Stomach (tissue), 8 donors: ENCODE measurements at regions not wholly inside any gene's neighbourhood (a gene's known extent, or its start where the extent isn't known, plus 50 kb on each side); places are given as distances from the start of the nearest gene placed in this dataset.

Experiments
- DNase-seq, 2 donors: peaks; one replicate each; pipeline versions ENCODE4 v3.0.0 to v3.0.0-alpha.2; 2013 to 2019
- H3K27ac ChIP-seq, 5 donors: fragments of 200-600 bp in 4 of 5; sonication (generic) in 4 of 5; one replicate each; pipeline ENCODE4 v1.5.1; 2013 to 2019; ENCODE audit warnings: mild to moderate bottlenecking in 1 of 5, moderate library complexity in 1 of 5
- H3K27me3 ChIP-seq, 3 donors: fragments of 200-600 bp; sonication (generic); one replicate each; pipeline ENCODE4 v1.5.1; 2017 to 2019; ENCODE audit warnings: mixed run types in 1 of 3
- H3K36me3 ChIP-seq, 4 donors: fragments of 200-600 bp; sonication (generic); 1 replicate in 3 of 4; 2 replicates in 1 of 4; pipeline ENCODE4 v1.5.1; 2016 to 2019
- H3K4me1 ChIP-seq, 4 donors: fragments of 200-600 bp; sonication (generic); one replicate each; pipeline ENCODE4 v1.5.1; 2016 to 2019
- H3K4me3 ChIP-seq, 4 donors: fragments of 200-600 bp; sonication (generic) in 3 of 4; one replicate each; pipeline ENCODE4 v1.5.1; 2016 to 2019; ENCODE audit warnings: mild to moderate bottlenecking in 1 of 4
- H3K9me3 ChIP-seq, 4 donors: fragments of 200-600 bp; sonication (generic); one replicate each; pipeline ENCODE4 v1.5.1; 2016 to 2019
- EP300 ChIP-seq: sonication (generic); formaldehyde crosslinking; IDR thresholded peaks from one replicate; pipeline ENCODE4 v1.6.1; 2017; ENCODE audit warnings: antibody characterized with exemption
- POLR2A ChIP-seq, 4 donors: fragments of 450-650 bp; IDR thresholded peaks; one replicate each; pipeline ENCODE4 v1.6.1; 2016; ENCODE audit warnings: antibody characterized with exemption in 4 of 4, control low read depth in 2 of 4, mild to moderate bottlenecking in 1 of 4, moderate library complexity in 1 of 4
- POLR2AphosphoS5 ChIP-seq, 3 donors: sonication (generic); formaldehyde crosslinking; IDR thresholded peaks; one replicate each; pipeline ENCODE4 v1.6.1; 2016; ENCODE audit warnings: antibody characterized with exemption in 3 of 3
- WGBS, 5 donors: extraction: QIAGEN DNeasy Blood & Tissue Kit in 3 of 5; methylation state at CpG; one replicate each; pipeline versions ENCODE4 v1.1.5 to v1.1.7; 2013 to 2018; 5-methylcytosine and 5-hydroxymethylcytosine counted together
- intact Hi-C: fragments of 100-400 bp; cut with DNase I; formaldehyde crosslinking; loops from one replicate; pipeline ENCODE4 v1.15.1; 2023; ENCODE audit warnings: low total_unique reads
- TF ChIP-seq, protein P1 (sequence below), 7 experiments: fragments of 450-650 bp in 4 of 7; fragments of 200-600 bp in 3 of 7; sonication (generic) in 3 of 7; IDR thresholded peaks; one replicate each; pipeline ENCODE4 v1.5.1; 2016 to 2019; ENCODE audit warnings: antibody characterized with exemption in 7 of 7, control low read depth in 2 of 7, mild to moderate bottlenecking in 1 of 7
- donor health status: healthy with polysubstance abuse.
- donor health status: Bipolar disorder and iron deficiency.
- donor health status: healthy.

DNA sequence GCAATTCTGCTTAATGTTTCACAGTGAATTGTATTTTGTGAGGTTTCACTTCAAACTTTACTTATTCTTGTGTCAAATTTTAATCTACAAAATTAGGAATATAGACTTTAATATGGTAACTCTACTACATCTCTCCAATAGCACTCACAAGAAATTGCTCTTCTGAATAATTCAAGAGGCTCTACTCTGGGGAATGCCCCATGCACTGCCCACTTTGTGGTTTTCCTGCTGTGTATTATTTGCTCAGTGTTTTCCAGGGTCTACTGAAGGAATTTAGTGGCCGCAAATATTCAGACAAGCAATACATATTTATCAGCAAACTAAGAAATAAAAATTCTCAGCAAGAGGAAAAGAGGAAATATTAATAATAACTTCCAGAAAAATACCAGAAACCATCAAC is 611.4 kb downstream of the TNS3 start:
- Histone ChIP-seq H3K36me3 (no peaks in the 10 kb centered on the region), H3K4me3 (no peak overlapping the region), H3K9me3 (peaks cover 0 to 13% (median 7%) of the 10 kb centered on the region in 4 donors), H3K27ac (no peak overlapping the region), H3K27me3 (no peaks in the 10 kb centered on the region), H3K4me1 (no peaks in the 10 kb centered on the region)
- DNase-seq: no peak
- TF ChIP-seq POLR2A (IDR thresholded peaks at IDR 0.05) (no peak), POLR2AphosphoS5 (IDR thresholded peaks at IDR 0.05) (no peak), EP300 (no peak)
- TF ChIP-seq, protein P1, sequence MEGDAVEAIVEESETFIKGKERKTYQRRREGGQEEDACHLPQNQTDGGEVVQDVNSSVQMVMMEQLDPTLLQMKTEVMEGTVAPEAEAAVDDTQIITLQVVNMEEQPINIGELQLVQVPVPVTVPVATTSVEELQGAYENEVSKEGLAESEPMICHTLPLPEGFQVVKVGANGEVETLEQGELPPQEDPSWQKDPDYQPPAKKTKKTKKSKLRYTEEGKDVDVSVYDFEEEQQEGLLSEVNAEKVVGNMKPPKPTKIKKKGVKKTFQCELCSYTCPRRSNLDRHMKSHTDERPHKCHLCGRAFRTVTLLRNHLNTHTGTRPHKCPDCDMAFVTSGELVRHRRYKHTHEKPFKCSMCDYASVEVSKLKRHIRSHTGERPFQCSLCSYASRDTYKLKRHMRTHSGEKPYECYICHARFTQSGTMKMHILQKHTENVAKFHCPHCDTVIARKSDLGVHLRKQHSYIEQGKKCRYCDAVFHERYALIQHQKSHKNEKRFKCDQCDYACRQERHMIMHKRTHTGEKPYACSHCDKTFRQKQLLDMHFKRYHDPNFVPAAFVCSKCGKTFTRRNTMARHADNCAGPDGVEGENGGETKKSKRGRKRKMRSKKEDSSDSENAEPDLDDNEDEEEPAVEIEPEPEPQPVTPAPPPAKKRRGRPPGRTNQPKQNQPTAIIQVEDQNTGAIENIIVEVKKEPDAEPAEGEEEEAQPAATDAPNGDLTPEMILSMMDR (IDR thresholded peaks at IDR 0.05): no peak
- intact Hi-C loops: no loop called here
- WGBS, 5 donors: 86 to 95% (median 89%) methylated on average over 1 of the region's 1 CpG

DNA sequence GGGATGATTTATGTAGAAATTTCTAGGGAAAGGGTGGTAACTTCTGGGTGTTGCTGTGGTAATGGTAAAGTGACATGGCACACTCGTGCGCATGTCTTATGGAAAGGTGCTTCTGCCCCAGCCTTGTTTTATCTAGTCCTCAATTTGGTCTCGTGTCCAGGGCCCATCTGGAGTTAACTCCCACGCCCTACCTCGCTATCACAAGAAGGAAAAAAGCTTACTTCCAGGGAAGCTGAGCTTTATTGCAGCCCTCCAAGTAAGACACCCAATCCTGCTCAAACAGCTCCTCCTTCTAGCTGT is 611.8 kb downstream of the TNS3 start:
- H3K4me3 ChIP-seq: no peak overlapping the region
- no peak overlapping the region for H3K27ac ChIP-seq
- intact Hi-C loops: no loop called here
- no peaks in the 10 kb centered on the region for H3K4me1 ChIP-seq
- no peaks in the 10 kb centered on the region for H3K27me3 ChIP-seq
- H3K9me3 ChIP-seq: peaks cover 0 to 15% (median 8%) of the 10 kb centered on the region in 4 donors
- 76 to 84% (median 84%) methylated on average over 5 of the region's 5 CpGs for WGBS, 5 donors
- TF ChIP-seq, protein P1 (IDR thresholded peaks at IDR 0.05): no peak
- TF ChIP-seq POLR2A (IDR thresholded peaks at IDR 0.05) (no peak), EP300 (no peak), POLR2AphosphoS5 (IDR thresholded peaks at IDR 0.05) (no peak)
- no peaks in the 10 kb centered on the region for H3K36me3 ChIP-seq
- no peak for DNase-seq

DNA sequence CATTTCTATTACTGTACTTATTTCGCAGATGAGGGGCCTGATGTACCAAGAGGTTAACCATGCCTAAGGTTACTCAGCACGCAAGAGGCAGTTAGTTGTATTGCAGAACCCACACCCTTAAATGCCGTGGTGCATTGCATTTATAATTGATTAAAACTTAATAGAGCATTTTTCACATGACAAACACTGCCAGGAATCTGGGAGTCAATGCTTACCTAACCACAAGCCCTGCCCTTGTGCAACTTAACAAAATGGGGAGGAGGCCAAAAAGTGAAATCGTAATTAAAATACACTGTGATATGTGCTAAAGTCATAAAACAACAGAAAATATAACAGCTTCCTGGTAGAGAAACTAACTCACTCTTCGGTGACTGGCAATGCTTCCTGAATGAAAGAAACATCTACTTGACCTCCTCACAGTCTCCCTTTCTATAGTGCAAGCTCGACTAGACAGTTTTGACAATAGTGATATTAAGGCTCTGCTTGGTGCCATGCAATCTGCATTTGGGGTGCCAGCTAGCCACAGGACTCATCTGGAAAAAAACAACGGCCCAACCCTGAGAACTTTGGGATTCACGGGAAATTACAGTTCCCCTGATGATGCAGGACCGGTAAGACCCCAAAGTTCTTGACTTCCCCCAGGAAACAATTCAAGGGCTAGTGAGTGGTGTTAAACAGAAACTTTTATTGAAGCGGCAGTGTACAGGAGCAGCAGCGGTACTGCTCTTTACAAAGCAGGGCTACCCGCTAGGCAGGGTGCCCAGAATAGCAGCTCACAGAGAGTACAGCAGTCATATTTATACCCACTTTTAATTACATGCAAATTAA is 612.4 kb downstream of the TNS3 start:
- TF ChIP-seq, protein P1 (IDR thresholded peaks at IDR 0.05): no peak
- TF ChIP-seq POLR2A (IDR thresholded peaks at IDR 0.05) (no peak), EP300 (no peak), POLR2AphosphoS5 (IDR thresholded peaks at IDR 0.05) (no peak)
- Histone ChIP-seq H3K27ac (no peak overlapping the region), H3K36me3 (no peaks in the 10 kb centered on the region), H3K27me3 (no peaks in the 10 kb centered on the region), H3K9me3 (peaks cover 0 to 20% (median 10%) of the 10 kb centered on the region in 4 donors), H3K4me1 (no peaks in the 10 kb centered on the region), H3K4me3 (no peak overlapping the region)
- intact Hi-C loops: no loop called here
- 79 to 85% (median 85%) methylated on average over 12 of the region's 12 CpGs for WGBS, 5 donors
- peak in 1 of 2 donors; percentile 28 for DNase-seq

DNA sequence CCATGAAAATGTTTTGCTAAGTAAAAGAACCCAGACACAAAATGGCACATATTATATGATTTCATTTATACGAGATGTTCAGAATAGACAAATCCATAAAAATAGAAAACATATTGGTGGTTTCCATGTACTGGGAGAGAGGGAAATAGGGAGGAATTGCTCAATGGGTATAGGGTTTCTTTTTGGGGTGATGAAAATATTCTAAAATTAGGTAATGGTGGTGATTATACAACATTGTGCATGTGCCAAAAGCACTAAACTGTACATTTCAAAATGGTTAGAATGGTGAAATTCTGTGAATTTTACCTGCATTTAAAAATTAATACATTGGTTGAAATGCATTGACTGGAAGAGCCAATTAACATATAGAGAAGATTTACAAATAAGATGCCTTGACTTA is 613.9 kb downstream of the TNS3 start:
- DNase-seq: no peak
- Histone ChIP-seq H3K27ac (no peak overlapping the region), H3K36me3 (no peaks in the 10 kb centered on the region), H3K4me1 (no peaks in the 10 kb centered on the region), H3K4me3 (no peak overlapping the region), H3K9me3 (peaks cover 0 to 35% (median 24%) of the 10 kb centered on the region in 4 donors), H3K27me3 (no peaks in the 10 kb centered on the region)
- 89 to 98% (median 92%) methylated on average over 1 of the region's 1 CpG for WGBS, 5 donors
- no peak for TF ChIP-seq POLR2A (IDR thresholded peaks at IDR 0.05)
- TF ChIP-seq EP300: no peak
- TF ChIP-seq, protein P1 (IDR thresholded peaks at IDR 0.05): no peak
- no peak for TF ChIP-seq POLR2AphosphoS5 (IDR thresholded peaks at IDR 0.05)
- intact Hi-C loops: no loop called here
